MM.1S (cell line): ENCODE measurements at regions not wholly inside any gene's neighbourhood (a gene's known extent, or its start where the extent isn't known, plus 50 kb on each side); places are given as distances from the start of the nearest gene placed in this dataset.

Source experiments
- DNase-seq: peaks from one replicate; pipeline ENCODE4 v3.0.0-alpha.2; 2015
- H2AFZ ChIP-seq: fragments of 300-600 bp; sonication (generic); 2 replicates; pipeline ENCODE4 v1.6.0; 2016; ENCODE audit warnings: antibody characterized with exemption, low read length
- H3F3A ChIP-seq: fragments of 300-600 bp; sonication (generic); 2 replicates; pipeline ENCODE4 v1.6.1; 2016; ENCODE audit warnings: mild to moderate bottlenecking, antibody characterized with exemption, low read length, moderate library complexity, mixed read lengths; ENCODE audit not compliant: insufficient read depth
- H3K27ac ChIP-seq: fragments of 300-600 bp; sonication (generic); 2 replicates; pipeline ENCODE4 v1.5.1; 2016; ENCODE audit warnings: mild to moderate bottlenecking, low read length
- H3K27me3 ChIP-seq: fragments of 300-600 bp; sonication (generic); replicated peaks from 2 replicates; pipeline ENCODE4 v1.6.0; 2016; ENCODE audit warnings: low read length; ENCODE audit not compliant: insufficient read depth
- H3K36me3 ChIP-seq: fragments of 300-600 bp; sonication (generic); replicated peaks from 2 replicates; pipeline ENCODE4 v1.6.1; 2016; ENCODE audit warnings: mild to moderate bottlenecking, low read length, mixed read lengths; ENCODE audit not compliant: insufficient read depth
- H3K4me1 ChIP-seq: fragments of 300-600 bp; sonication (generic); 2 replicates; pipeline ENCODE4 v1.6.1; 2016; ENCODE audit warnings: low read length, mixed read lengths
- H3K4me2 ChIP-seq: fragments of 300-600 bp; sonication (generic); 2 replicates; pipeline ENCODE4 v1.6.0; 2016; ENCODE audit warnings: low read depth, low read length
- H3K4me3 ChIP-seq: fragments of 300-600 bp; sonication (generic); 2 replicates; pipeline ENCODE4 v1.5.1; 2016; ENCODE audit warnings: low read length, mixed read lengths
- H3K79me2 ChIP-seq: fragments of 300-600 bp; sonication (generic); 2 replicates; pipeline ENCODE4 v1.6.1; 2016; ENCODE audit warnings: mixed run types, low read length, mixed read lengths
- H3K9ac ChIP-seq: fragments of 300-600 bp; sonication (generic); 2 replicates; pipeline ENCODE4 v1.6.1; 2016; ENCODE audit warnings: low read length, mixed read lengths
- H3K9me2 ChIP-seq: fragments of 300-600 bp; sonication (generic); replicated peaks from 2 replicates; pipeline ENCODE4 v1.6.1; 2016; ENCODE audit warnings: mild to moderate bottlenecking, low read length, mixed read lengths; ENCODE audit not compliant: insufficient read depth
- H3K9me3 ChIP-seq: fragments of 300-600 bp; sonication (generic); replicated peaks from 2 replicates; pipeline ENCODE4 v1.6.1; 2016; ENCODE audit warnings: mild to moderate bottlenecking, low read length, mixed read lengths; ENCODE audit not compliant: insufficient read depth
- H4K20me1 ChIP-seq: fragments of 300-600 bp; sonication (generic); 2 replicates; pipeline ENCODE4 v1.6.1; 2016; ENCODE audit warnings: mild to moderate bottlenecking, low read length, moderate library complexity, mixed read lengths; ENCODE audit not compliant: insufficient read depth
- CTCF ChIP-seq: fragments of 300-600 bp; sonication (generic); IDR thresholded peaks from 2 replicates; pipeline ENCODE4 v1.5.1; 2016; ENCODE audit warnings: antibody characterized with exemption, low read length, mixed read lengths
- EZH2 ChIP-seq: fragments of 300-600 bp; sonication (generic); optimal IDR thresholded peaks from 2 replicates; pipeline ENCODE3; 2017; ENCODE audit warnings: low read depth, mild to moderate bottlenecking, antibody characterized with exemption, low read length, mixed read lengths
- EZH2phosphoT487 ChIP-seq: fragments of 300-600 bp; sonication (generic); IDR thresholded peaks from 2 replicates; pipeline ENCODE4 v1.6.1; 2018; ENCODE audit warnings: antibody characterized with exemption, low read length

GRCh38 chr6:24995270-24995669 is 59.5 kb upstream of the RIPOR2 start:
- H2AFZ ChIP-seq, result no peak overlapping the region
- no peaks in the 10 kb centered on the region for H3K9me3 ChIP-seq
- no peaks in the 10 kb centered on the region for H3K9me2 ChIP-seq
- no peak overlapping the region for H3K27ac ChIP-seq
- DNase-seq, result no peak
- TF ChIP-seq EZH2 (no peak), CTCF (no peak), EZH2phosphoT487 (no peak)
- no peak overlapping the region for H3K4me2 ChIP-seq
- no peaks in the 10 kb centered on the region for H3K4me1 ChIP-seq
- no peaks in the 10 kb centered on the region for H3K36me3 ChIP-seq
- H3K79me2 ChIP-seq, result no peaks in the 10 kb centered on the region
- H3K9ac ChIP-seq, result no peak overlapping the region
- no peaks in the 10 kb centered on the region for H3F3A ChIP-seq
- no peak overlapping the region for H3K4me3 ChIP-seq
- H3K27me3 ChIP-seq, result no peaks in the 10 kb centered on the region
- H4K20me1 ChIP-seq, result no peaks in the 10 kb centered on the region

- DNase-seq, result no peak
- Histone ChIP-seq H3F3A (no peaks in the 10 kb centered on the region), H3K79me2 (no peaks in the 10 kb centered on the region), H3K4me3 (no peak overlapping the region), H3K27me3 (no peaks in the 10 kb centered on the region), H4K20me1 (no peaks in the 10 kb centered on the region), H3K27ac (no peak overlapping the region), H2AFZ (no peak overlapping the region), H3K9me3 (no peaks in the 10 kb centered on the region), H3K4me1 (no peaks in the 10 kb centered on the region), H3K9me2 (no peaks in the 10 kb centered on the region), H3K36me3 (no peaks in the 10 kb centered on the region), H3K9ac (no peak overlapping the region), H3K4me2 (no peak overlapping the region)
- TF ChIP-seq CTCF, result no peak
- no peak for TF ChIP-seq EZH2phosphoT487
- TF ChIP-seq EZH2, result no peak
These were observed 60.6 kb upstream of the RIPOR2 start for GRCh38 chr6:24996269-24996836.

DNA sequence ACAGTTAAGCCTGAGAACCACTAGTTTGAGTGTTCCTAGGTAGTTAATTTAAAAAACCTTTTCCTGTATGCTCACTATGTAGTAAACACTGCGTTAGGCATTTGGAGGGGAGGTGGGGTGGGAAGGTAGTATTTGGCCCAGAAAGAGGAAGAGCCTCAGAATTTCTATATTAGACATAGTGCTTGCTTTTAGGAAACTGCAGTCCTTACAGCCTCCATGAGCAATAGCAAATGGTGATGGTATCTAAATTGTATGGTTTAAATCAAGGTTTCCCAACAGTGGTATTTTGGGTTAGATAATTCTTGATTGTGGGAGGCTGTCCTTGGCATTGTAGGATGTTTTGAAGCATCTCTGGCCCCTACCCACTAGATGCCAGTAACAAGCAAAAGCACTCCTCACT is 61.5 kb upstream of the RIPOR2 start:
- no peaks in the 10 kb centered on the region for H3K36me3 ChIP-seq
- H3K27me3 ChIP-seq, result no peaks in the 10 kb centered on the region
- no peak overlapping the region for H3K4me3 ChIP-seq
- H3K9ac ChIP-seq, result no peak overlapping the region
- H3K27ac ChIP-seq, result no peak overlapping the region
- H3K9me2 ChIP-seq, result no peaks in the 10 kb centered on the region
- TF ChIP-seq CTCF (no peak), EZH2 (no peak), EZH2phosphoT487 (no peak)
- no peak for DNase-seq
- H3K4me2 ChIP-seq, result no peak overlapping the region
- no peaks in the 10 kb centered on the region for H3F3A ChIP-seq
- no peaks in the 10 kb centered on the region for H4K20me1 ChIP-seq
- H3K9me3 ChIP-seq, result no peaks in the 10 kb centered on the region
- H2AFZ ChIP-seq, result no peak overlapping the region
- no peaks in the 10 kb centered on the region for H3K79me2 ChIP-seq
- H3K4me1 ChIP-seq, result no peaks in the 10 kb centered on the region
